OCI-LY1 (cell line): ENCODE measurements at regions not wholly inside any gene's neighbourhood (a gene's known extent, or its start where the extent isn't known, plus 50 kb on each side); places are given as distances from the start of the nearest gene placed in this dataset.

Source experiments
- H2AFZ ChIP-seq: fragments of 200-600 bp; sonication (generic), shearing (Covaris generic); 2 replicates; pipeline ENCODE4 v1.6.0; 2014; ENCODE audit warnings: antibody characterized with exemption, mild to moderate bottlenecking, low read length
- H3F3A ChIP-seq: fragments of 200-600 bp; sonication (generic), shearing (Covaris generic); 2 replicates; pipeline ENCODE4 v1.6.0; 2014; ENCODE audit warnings: mild to moderate bottlenecking, antibody characterized with exemption, low read length, moderate library complexity; ENCODE audit not compliant: insufficient read depth
- H3K27ac ChIP-seq: fragments of 200-600 bp; sonication (generic); 2 replicates; pipeline ENCODE4 v1.5.1; 2014; ENCODE audit warnings: low read length, mixed run types, mild to moderate bottlenecking, low read depth; ENCODE audit not compliant: poor library complexity, severe bottlenecking
- H3K27me3 ChIP-seq: fragments of 200-600 bp; sonication (generic); 2 replicates; pipeline ENCODE4 v1.6.0; 2014; ENCODE audit warnings: antibody characterized with exemption, mild to moderate bottlenecking, low read length, moderate library complexity; ENCODE audit not compliant: insufficient read depth
- H3K36me3 ChIP-seq: fragments of 200-600 bp; sonication (generic); 2 replicates; pipeline ENCODE4 v1.6.1; 2014; ENCODE audit warnings: mild to moderate bottlenecking, antibody characterized with exemption, low read length, moderate library complexity, mixed read lengths; ENCODE audit not compliant: insufficient read depth
- H3K4me1 ChIP-seq: fragments of 200-600 bp; sonication (generic); 2 replicates; pipeline ENCODE4 v1.5.1; 2014; ENCODE audit warnings: mild to moderate bottlenecking, low read length, moderate library complexity; ENCODE audit not compliant: insufficient read depth, severe bottlenecking
- H3K4me2 ChIP-seq: fragments of 200-600 bp; sonication (generic), shearing (Covaris generic); 2 replicates; pipeline ENCODE4 v1.6.1; 2014; ENCODE audit warnings: low read length
- H3K4me3 ChIP-seq: fragments of 200-600 bp; sonication (generic); 2 replicates; pipeline ENCODE4 v1.5.1; 2014; ENCODE audit warnings: low read length, low read depth, mild to moderate bottlenecking, mixed read lengths; ENCODE audit not compliant: poor library complexity, severe bottlenecking
- H3K79me2 ChIP-seq: fragments of 200-600 bp; shearing (Covaris generic); 2 replicates; pipeline ENCODE4 v1.6.1; 2016; ENCODE audit warnings: mixed run types, low read length, mixed read lengths; ENCODE audit not compliant: insufficient read depth
- H3K9ac ChIP-seq: fragments of 200-600 bp; sonication (generic), shearing (Covaris generic); 2 replicates; pipeline ENCODE4 v1.6.1; 2014; ENCODE audit warnings: mild to moderate bottlenecking, low read length, mixed read lengths
- H3K9me2 ChIP-seq: fragments of 200-600 bp; sonication (generic), shearing (Covaris generic); 2 replicates; pipeline ENCODE4 v1.6.1; 2014; ENCODE audit warnings: low read depth, mild to moderate bottlenecking, low read length, mixed read lengths
- H3K9me3 ChIP-seq: fragments of 200-600 bp; shearing (Covaris generic); 2 replicates; pipeline ENCODE4 v1.6.1; 2014; ENCODE audit warnings: low read length, mixed read lengths
- H4K20me1 ChIP-seq: fragments of 200-600 bp; sonication (generic), shearing (Covaris generic); 2 replicates; pipeline ENCODE4 v1.6.0; 2016; ENCODE audit warnings: mild to moderate bottlenecking, low read length; ENCODE audit not compliant: insufficient read depth
- CTCF ChIP-seq: fragments of 200-600 bp; sonication (generic), shearing (Covaris generic); IDR thresholded peaks from 2 replicates; pipeline ENCODE4 v1.5.1; 2017; ENCODE audit warnings: mild to moderate bottlenecking, antibody characterized with exemption, low read length, moderate library complexity, mixed read lengths
- EZH2 ChIP-seq: fragments of 200-600 bp; sonication (generic), shearing (Covaris generic); IDR thresholded peaks from 2 replicates; pipeline ENCODE4 v1.8.0; 2017; ENCODE audit warnings: borderline replicate concordance, mixed run types, mild to moderate bottlenecking, antibody characterized with exemption, low read length, moderate library complexity, mixed read lengths

DNA sequence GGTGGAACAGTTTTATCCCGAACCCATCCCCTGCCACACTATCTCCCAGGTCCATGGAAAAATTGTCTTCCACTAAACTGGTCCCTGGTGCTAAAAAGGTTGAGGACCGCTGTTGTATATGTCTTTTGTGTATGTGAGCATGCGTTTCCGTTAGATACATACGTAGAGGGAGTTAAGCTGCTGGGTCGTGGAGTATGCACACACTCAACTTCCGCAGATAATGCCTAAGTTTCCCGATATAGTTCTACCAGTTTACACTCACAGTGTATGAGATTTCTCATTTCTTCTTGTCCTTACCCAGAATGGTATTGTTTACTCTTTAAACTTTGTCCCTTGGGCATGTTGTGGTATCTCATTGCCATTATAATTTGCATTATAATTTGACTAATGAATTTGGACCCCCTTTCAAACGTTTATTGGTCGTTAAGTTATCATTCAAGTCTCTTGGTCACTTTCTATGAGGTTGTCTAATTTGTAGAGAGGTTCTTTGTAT lies 50.5 kb upstream of the SCAF8 start:
- Histone ChIP-seq H2AFZ (peak overlapping the region; percentile 48; the same call in 1 of the 2 replicates), H3F3A (no peaks in the 10 kb centered on the region), H3K27me3 (no peaks in the 10 kb centered on the region), H3K9me2 (no peaks in the 10 kb centered on the region), H3K9me3 (no peaks in the 10 kb centered on the region), H4K20me1 (no peaks in the 10 kb centered on the region), H3K4me2 (0 out of 2 replicates have a peak overlapping the region, but pooled peaks have one; percentile 22), H3K9ac (no peak overlapping the region), H3K4me1 (peaks cover 22% of the 10 kb centered on the region), H3K79me2 (no peaks in the 10 kb centered on the region), H3K36me3 (no peaks in the 10 kb centered on the region), H3K27ac (no peak overlapping the region), H3K4me3 (no peak overlapping the region)
- no peak for TF ChIP-seq EZH2
- no peak for TF ChIP-seq CTCF
